AG09309 (cell line): ENCODE measurements at regions not wholly inside any gene's neighbourhood (a gene's known extent, or its start where the extent isn't known, plus 50 kb on each side); places are given as distances from the start of the nearest gene placed in this dataset.

Experiments
- DNase-seq: peaks from one replicate; pipeline ENCODE4 v3.0.0-alpha.2; 2010; ENCODE audit warnings: low read depth
- H3K4me3 ChIP-seq: 2 replicates; pipeline ENCODE4 v1.5.1; 2011; ENCODE audit warnings: mild to moderate bottlenecking, low read depth, low read length, moderate library complexity; ENCODE audit not compliant: control insufficient read depth
- CTCF ChIP-seq: IDR thresholded peaks from 2 replicates; pipeline ENCODE4 v1.5.1; 2011; ENCODE audit warnings: mild to moderate bottlenecking, low read depth, low read length, inconsistent platforms; ENCODE audit not compliant: insufficient read depth, control insufficient read depth; ENCODE audit errors: missing control alignments

DNA sequence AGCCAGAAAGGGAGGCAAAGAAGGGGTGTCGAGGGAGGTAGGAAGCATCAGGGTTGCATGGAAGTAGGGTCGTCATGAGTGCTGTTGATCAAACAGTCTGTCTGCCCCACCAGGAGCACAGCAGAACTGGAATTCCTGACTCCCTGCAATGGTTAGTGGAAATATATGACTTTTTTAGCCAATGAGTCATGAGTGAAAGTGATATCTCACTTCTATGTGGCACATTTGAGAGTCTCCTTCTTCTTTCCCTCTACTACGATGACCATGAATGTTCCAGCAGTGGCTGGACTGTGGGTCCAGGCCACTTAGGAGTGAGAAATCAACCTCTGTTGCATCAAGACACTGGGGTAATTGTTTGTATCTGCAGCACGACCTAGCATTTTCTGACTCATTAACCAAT is 199.5 kb downstream of the TTC32 start:
- no peak for TF ChIP-seq CTCF
- DNase-seq, result no peak
- no peak overlapping the region for H3K4me3 ChIP-seq

DNA sequence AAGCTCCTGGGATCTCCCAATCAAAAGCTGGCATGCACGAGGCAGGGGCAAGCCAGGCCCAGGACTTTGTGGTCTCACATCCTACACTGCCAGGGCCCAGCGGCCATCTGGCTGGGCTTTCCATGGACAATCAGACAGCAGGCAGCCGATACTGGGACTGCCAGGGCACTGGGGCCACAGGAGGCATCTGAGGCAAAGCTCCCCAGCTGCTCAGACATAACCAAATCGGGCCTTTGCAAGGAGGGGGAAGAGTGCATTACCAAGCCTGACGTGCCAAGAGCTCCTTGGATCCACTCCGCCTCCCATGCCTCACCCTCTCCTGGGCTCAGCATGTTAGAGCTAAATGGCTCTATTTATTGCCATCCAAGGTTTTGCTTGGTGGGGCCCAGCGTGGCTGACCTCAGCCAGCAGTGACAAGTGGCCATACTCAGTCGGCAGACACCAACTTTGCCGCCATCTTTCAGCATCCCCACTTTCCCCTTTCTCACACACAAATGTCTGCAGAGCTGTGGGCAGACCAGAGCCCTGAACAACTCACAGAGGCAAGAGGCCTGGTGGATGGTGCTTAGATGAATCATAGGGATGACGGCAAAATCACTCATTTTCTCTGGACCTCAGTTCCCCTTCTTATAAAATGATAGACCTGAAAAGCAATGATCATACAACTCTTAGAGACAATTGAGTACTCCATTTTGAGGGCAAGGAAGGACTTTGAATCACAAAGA is 200.8 kb downstream of the TTC32 start:
- H3K4me3 ChIP-seq, result no peak overlapping the region
- DNase-seq, result no peak

GRCh38 chr2:19697131-19697530 is 204.7 kb downstream of the TTC32 start:
- DNase-seq, result no peak
- no peak overlapping the region for H3K4me3 ChIP-seq
- TF ChIP-seq CTCF, result no peak

More for the DNA sequence above, 200.8 kb downstream of the TTC32 start:
- no peak for TF ChIP-seq CTCF

DNA sequence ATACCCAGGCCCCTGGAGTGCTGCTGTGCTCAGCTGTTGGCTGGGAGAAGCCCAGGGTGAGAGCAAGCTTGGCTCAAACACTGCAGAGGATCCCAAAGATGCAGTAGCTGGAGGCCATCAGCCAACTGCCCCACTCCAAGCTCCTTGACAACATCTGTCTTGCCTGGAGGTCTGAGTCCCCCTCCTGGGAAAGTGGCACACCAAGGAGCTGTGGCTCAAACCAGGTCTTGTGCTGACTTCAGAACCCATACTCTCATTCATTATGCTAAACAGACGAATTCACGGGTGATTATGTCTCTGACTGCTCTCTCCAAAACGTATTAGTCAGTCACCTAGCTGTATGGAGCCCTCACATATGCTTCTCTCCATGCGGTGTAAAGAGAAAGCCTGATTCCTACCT is 206.1 kb downstream of the TTC32 start:
- DNase-seq, result no peak
- TF ChIP-seq CTCF, result no peak
- H3K4me3 ChIP-seq, result no peak overlapping the region

GRCh38 chr2:19691892-19692291 is 209.9 kb downstream of the TTC32 start:
- TF ChIP-seq CTCF, result no peak
- DNase-seq, result no peak

GRCh38 chr2:19690429-19690828 is 211.4 kb downstream of the TTC32 start:
- DNase-seq, result no peak
- H3K4me3 ChIP-seq, result no peak overlapping the region
- no peak for TF ChIP-seq CTCF

More at GRCh38 chr2:19691892-19692291, 209.9 kb downstream of the TTC32 start:
- H3K4me3 ChIP-seq, result no peak overlapping the region
